ENCODE measurements at regions not wholly inside any gene's neighbourhood (a gene's known extent, or its start where the extent isn't known, plus 50 kb on each side); places are given as distances from the start of the nearest gene placed in this dataset.

GRCh38 chr12:90301561-90302133 is 593.0 kb upstream of the ATP2B1 start:
- 82 to 83% methylated on average over 1 of the region's 1 CpG for WGBS, 2 donors
- DNase-seq (no peak), ATAC-seq (no peak)
- no peaks in the 10 kb centered on the region for H3K36me3 ChIP-seq
- no peaks in the 10 kb centered on the region for H3K9me3 ChIP-seq
- no peak overlapping the region for H3K4me3 ChIP-seq
- H3K4me1 ChIP-seq: peaks cover 0 to 17% (median 0%) of the 10 kb centered on the region in 9 donors
- no peaks in the 10 kb centered on the region for H3K27me3 ChIP-seq
- H3K27ac ChIP-seq: no peak overlapping the region
- TF ChIP-seq CTCF (IDR thresholded peaks at IDR 0.05): no peak
- intact Hi-C loops (cut with DNase I): no loop called here

- Histone ChIP-seq H3K4me3 (no peak overlapping the region), H3K36me3 (no peaks in the 10 kb centered on the region), H3K9me3 (no peaks in the 10 kb centered on the region), H3K4me1 (peaks cover 0 to 17% (median 0%) of the 10 kb centered on the region in 9 donors), H3K27me3 (no peaks in the 10 kb centered on the region), H3K27ac (no peak overlapping the region)
- no peak for TF ChIP-seq CTCF (IDR thresholded peaks at IDR 0.05)
- intact Hi-C loops (cut with DNase I): no loop called here
- 91 to 92% methylated on average over 4 of the region's 4 CpGs for WGBS, 2 donors
- DNase-seq: no peak
- no peak for ATAC-seq
Measured at GRCh38 chr12:90301095-90301494, 592.5 kb upstream of the ATP2B1 start.

- DNase-seq (no peak), ATAC-seq (no peak)
- no peaks in the 10 kb centered on the region for H3K9me3 ChIP-seq
- peak overlapping the region in 1 of 10 donors; percentile 20 for H3K4me3 ChIP-seq
- H3K36me3 ChIP-seq: no peaks in the 10 kb centered on the region
- H3K27ac ChIP-seq: peak overlapping the region in 4 of 10 donors; percentile 2 to 50 (median 43)
- no peak for TF ChIP-seq CTCF (IDR thresholded peaks at IDR 0.05)
- H3K27me3 ChIP-seq: no peaks in the 10 kb centered on the region
- intact Hi-C loops (cut with DNase I): loop anchor here in 1 of 10 donors (10.0 kb wide), 1 partner anchor 215 kb away; no protein-coding TSS in a partner anchor
- H3K4me1 ChIP-seq: peaks cover 0 to 17% (median 0%) of the 10 kb centered on the region in 9 donors
Measured at GRCh38 chr12:90299666-90300065, 591.0 kb upstream of the ATP2B1 start.

- Histone ChIP-seq H3K4me3 (peak overlapping the region in 3 of 10 donors; percentile 4 to 20 (median 19)), H3K27me3 (no peaks in the 10 kb centered on the region), H3K9me3 (no peaks in the 10 kb centered on the region), H3K27ac (peak overlapping the region in 5 of 10 donors; percentile 2 to 50 (median 41)), H3K36me3 (no peaks in the 10 kb centered on the region), H3K4me1 (peaks cover 0 to 17% (median 0%) of the 10 kb centered on the region in 9 donors)
- TF ChIP-seq CTCF (IDR thresholded peaks at IDR 0.05): no peak
- intact Hi-C loops (cut with DNase I): loop anchor here in 1 of 10 donors (10.0 kb wide), 1 partner anchor 216 kb away; no protein-coding TSS in a partner anchor
- DNase-seq (no peak), ATAC-seq (no peak)
- 44 to 52% methylated on average over 4 of the region's 4 CpGs for WGBS, 2 donors
Measured at GRCh38 chr12:90299121-90299520, 590.5 kb upstream of the ATP2B1 start.

Measured in heart right ventricle (tissue), 16 donors.